ENCODE measurements at regions not wholly inside any gene's neighbourhood (a gene's known extent, or its start where the extent isn't known, plus 50 kb on each side); places are given as distances from the start of the nearest gene placed in this dataset.

GRCh38 chr2:223306371-223306770 lies 254.4 kb downstream of the KCNE4 start:
- no peak for DNase-seq (ENCODE audit: low spot score)
- POLR2A ChIA-PET (ENCODE audit: low non-redundant PET) = no interaction called here
- TF ChIP-seq, protein P1, sequence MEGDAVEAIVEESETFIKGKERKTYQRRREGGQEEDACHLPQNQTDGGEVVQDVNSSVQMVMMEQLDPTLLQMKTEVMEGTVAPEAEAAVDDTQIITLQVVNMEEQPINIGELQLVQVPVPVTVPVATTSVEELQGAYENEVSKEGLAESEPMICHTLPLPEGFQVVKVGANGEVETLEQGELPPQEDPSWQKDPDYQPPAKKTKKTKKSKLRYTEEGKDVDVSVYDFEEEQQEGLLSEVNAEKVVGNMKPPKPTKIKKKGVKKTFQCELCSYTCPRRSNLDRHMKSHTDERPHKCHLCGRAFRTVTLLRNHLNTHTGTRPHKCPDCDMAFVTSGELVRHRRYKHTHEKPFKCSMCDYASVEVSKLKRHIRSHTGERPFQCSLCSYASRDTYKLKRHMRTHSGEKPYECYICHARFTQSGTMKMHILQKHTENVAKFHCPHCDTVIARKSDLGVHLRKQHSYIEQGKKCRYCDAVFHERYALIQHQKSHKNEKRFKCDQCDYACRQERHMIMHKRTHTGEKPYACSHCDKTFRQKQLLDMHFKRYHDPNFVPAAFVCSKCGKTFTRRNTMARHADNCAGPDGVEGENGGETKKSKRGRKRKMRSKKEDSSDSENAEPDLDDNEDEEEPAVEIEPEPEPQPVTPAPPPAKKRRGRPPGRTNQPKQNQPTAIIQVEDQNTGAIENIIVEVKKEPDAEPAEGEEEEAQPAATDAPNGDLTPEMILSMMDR (conservative IDR thresholded peaks at IDR 0.05; ENCODE audit: low read depth) = peak; percentile 15; the same call in 1 of the 2 replicates
- CTCF ChIA-PET = interaction anchor here (0.7 kb wide), 1 partner anchor 305 kb away, joined by 3 read pairs; no protein-coding TSS in a partner anchor
- no peak overlapping the region for H3K27ac ChIP-seq

DNA sequence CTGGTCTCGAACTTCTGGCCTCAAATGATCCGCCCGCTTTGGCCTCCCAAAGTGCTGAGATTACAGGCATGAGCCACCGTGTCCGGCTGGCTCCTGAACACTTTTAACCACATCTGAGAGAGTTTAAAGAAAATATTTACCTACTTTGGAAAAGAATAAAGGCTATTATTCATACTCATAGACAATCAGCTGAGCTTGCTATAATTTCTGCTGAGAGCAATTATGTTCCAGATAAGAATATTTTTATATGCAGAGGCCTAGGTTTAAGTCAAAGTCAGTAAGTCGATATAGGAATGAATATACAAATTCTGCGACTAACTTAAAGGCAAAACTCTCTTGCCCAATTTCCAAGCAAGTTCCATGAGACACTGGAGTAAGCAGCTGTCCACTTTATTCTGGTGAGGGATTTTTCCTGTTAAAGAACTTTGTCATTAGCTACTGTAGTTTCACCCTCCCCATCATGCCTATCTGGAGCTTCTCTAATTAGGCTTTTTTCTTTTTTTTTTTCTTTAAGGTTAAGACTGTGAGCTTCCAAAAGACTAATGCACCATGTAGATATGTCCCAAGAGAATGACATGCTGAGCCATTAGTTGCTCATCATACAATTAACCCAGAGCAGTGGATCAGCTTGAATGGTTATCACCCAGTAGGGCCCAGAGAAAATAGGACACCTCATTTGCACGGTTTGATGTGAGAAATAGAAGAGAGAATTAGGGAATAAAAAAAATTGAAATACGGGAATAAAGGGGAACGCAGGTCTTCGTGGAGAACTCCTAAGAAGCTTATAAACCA lies 260.1 kb downstream of the KCNE4 start:
- ChIA-PET POLR2A (ENCODE audit: low non-redundant PET) (no interaction called here), CTCF (no interaction called here)
- H3K27ac ChIP-seq = no peak overlapping the region
- TF ChIP-seq, protein P1 (conservative IDR thresholded peaks at IDR 0.05; ENCODE audit: low read depth) = no peak
- no peak for DNase-seq (ENCODE audit: low spot score)

DNA sequence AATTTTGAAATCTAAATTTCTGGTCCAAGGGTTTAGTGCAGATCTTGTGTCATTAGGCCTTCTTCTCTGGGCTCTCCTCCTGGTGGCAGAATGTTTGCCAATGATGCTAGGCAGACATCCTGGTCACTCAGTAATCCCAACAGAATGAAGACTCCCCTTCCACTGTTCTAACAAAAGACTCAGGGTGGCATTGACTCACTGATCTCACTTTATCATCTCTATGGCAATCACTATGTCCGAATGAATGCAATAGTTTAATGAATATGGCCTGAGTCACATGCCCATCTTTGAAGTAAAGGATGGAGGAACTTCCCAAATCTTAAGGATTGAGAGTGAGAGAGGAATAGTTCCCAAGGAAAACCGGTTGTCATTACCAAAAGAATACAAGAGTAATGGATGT lies 261.1 kb downstream of the KCNE4 start:
- no peak for DNase-seq (ENCODE audit: low spot score)
- TF ChIP-seq, protein P1 (conservative IDR thresholded peaks at IDR 0.05; ENCODE audit: low read depth) = no peak
- ChIA-PET CTCF (no interaction called here), POLR2A (ENCODE audit: low non-redundant PET) (no interaction called here)
- no peak overlapping the region for H3K27ac ChIP-seq

DNA sequence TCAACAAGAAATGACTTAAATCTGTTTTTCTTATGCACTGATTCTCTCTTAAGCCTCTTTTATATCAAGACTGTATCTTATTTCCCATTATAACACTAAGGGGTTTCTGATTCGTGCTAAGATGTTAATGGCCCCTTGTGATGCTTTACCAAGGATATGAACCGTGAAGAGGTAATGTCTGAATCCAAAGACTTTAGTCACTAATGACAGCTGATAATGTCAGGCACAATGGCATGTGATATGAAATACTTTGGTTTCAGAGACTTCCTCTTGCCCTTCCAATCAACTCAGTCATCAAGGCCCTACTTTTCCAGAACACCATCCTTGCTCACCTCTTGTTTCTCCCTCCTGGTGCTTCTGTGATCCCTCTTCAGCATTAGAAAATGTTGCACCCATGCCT lies 262.8 kb downstream of the KCNE4 start:
- POLR2A ChIA-PET (ENCODE audit: low non-redundant PET) = no interaction called here
- TF ChIP-seq, protein P1 (conservative IDR thresholded peaks at IDR 0.05; ENCODE audit: low read depth) = no peak
- CTCF ChIA-PET = no interaction called here
- no peak overlapping the region for H3K27ac ChIP-seq
- DNase-seq (ENCODE audit: low spot score) = no peak

DNA sequence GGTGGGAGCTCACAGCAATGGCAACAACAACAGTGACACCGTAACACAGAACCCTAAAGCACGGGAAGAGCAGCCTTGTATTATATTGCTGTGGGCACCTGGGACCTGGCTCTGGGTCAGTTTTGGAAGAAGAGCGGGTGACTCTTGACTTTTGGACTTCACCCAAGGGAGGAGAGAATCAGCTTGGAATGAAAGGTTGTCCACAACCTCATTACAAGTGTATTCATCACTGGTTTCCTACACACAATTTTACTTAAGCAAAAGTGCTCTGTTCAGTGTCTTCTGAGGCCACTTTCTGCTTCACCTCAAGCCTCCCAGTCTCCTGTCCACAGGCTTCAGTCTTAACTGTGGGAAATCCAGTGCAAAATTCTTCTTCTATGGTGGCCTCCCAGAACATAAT lies 263.8 kb downstream of the KCNE4 start:
- CTCF ChIA-PET = no interaction called here
- no peak for DNase-seq (ENCODE audit: low spot score)
- H3K27ac ChIP-seq = no peak overlapping the region
- POLR2A ChIA-PET (ENCODE audit: low non-redundant PET) = no interaction called here
- TF ChIP-seq, protein P1 (conservative IDR thresholded peaks at IDR 0.05; ENCODE audit: low read depth) = no peak

DNA sequence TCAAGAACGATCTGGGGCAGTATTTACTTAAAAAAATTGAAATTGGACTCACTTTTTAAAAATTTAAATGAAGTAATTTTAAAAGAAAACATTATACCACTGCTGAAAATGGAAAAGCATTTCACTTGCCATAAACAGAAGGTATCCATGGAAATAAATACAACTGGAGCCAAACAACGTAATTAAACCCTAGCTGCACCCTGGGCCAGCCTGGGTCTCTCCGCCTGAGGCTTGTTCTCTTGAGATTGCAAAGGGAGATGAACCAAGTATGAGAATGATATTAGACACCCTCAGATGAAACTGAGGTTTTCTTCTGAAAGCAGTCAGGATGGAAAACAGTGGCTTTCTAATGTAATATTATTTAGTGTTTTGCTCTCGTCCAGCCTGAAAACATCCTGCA lies 264.4 kb downstream of the KCNE4 start:
- TF ChIP-seq, protein P1 (conservative IDR thresholded peaks at IDR 0.05; ENCODE audit: low read depth) = no peak
- POLR2A ChIA-PET (ENCODE audit: low non-redundant PET) = no interaction called here
- no peak for DNase-seq (ENCODE audit: low spot score)
- no peak overlapping the region for H3K27ac ChIP-seq
- CTCF ChIA-PET = no interaction called here

Measured in RWPE1 (cell line).